ENCODE measurements at regions not wholly inside any gene's neighbourhood (a gene's known extent, or its start where the extent isn't known, plus 50 kb on each side); places are given as distances from the start of the nearest gene placed in this dataset.

DNA sequence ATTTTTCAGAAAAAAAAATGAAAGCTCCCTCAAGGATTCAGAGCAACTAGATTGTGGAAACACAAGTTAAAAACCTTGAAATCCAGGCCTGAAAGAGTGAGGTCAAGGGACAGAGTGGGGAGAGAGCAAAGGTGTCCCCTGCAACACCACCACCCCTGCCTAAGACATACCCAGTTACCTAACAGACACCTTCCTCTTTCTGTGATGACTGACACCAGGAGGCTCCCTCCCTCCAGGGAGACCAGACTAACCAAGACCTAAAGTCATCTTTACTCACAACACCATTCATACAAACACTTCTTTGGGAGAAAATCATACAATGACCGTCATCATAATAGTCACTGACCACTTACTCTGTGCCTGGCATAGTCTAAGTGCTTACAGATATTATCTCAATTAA lies 151.8 kb upstream of the NABP1 start:
- TF ChIP-seq EZH2phosphoT487 (IDR thresholded peaks at IDR 0.05; ENCODE audit: borderline replicate concordance, low read length) (no peak), CTCF (conservative IDR thresholded peaks at IDR 0.05; ENCODE audit: low read depth, low read length) (no peak)
